Liver (tissue), 7 donors: ENCODE measurements at regions not wholly inside any gene's neighbourhood (a gene's known extent, or its start where the extent isn't known, plus 50 kb on each side); places are given as distances from the start of the nearest gene placed in this dataset.
"Not testable (repeated sequence)": the region's sequence is repeated elsewhere in the genome, so short reads cannot be mapped to it uniquely, and the experiment has no call there.

Experiments used
- DNase-seq: peaks from one replicate; pipeline ENCODE4 v3.0.0-alpha.2; 2017; ENCODE audit warnings: low spot score
- H3K27ac ChIP-seq, 2 donors: one replicate each; pipeline ENCODE4 v1.7.0; 2013; ENCODE audit warnings: inconsistent platforms in 2 of 2, low read length in 2 of 2, control low read depth in 1 of 2, low read depth in 1 of 2, mild to moderate bottlenecking in 1 of 2
- H3K27me3 ChIP-seq, 4 donors: one replicate each; pipeline versions ENCODE4 v1.6.1 to v1.7.0; 2013; ENCODE audit warnings: low read length in 3 of 4, inconsistent platforms in 1 of 4, mild to moderate bottlenecking in 1 of 4, moderate library complexity in 1 of 4; ENCODE audit not compliant: control insufficient read depth in 4 of 4, insufficient read depth in 4 of 4
- H3K36me3 ChIP-seq, 4 donors: one replicate each; pipeline versions ENCODE4 v1.6.1 to v1.7.0; 2013; ENCODE audit warnings: low read length in 3 of 4, mild to moderate bottlenecking in 3 of 4, low read depth in 1 of 4, moderate library complexity in 1 of 4; ENCODE audit not compliant: control insufficient read depth in 4 of 4, insufficient read depth in 3 of 4
- H3K4me1 ChIP-seq, 4 donors: one replicate each; pipeline versions ENCODE4 v1.6.1 to v1.7.0; 2013; ENCODE audit warnings: low read length in 3 of 4, mild to moderate bottlenecking in 3 of 4, moderate library complexity in 1 of 4; ENCODE audit not compliant: control insufficient read depth in 4 of 4, insufficient read depth in 4 of 4
- H3K4me3 ChIP-seq, 3 donors: one replicate each; pipeline versions ENCODE4 v1.6.1 to v1.7.0; 2013; ENCODE audit warnings: low read length in 3 of 3, control low read depth in 1 of 3, low read depth in 1 of 3, mild to moderate bottlenecking in 1 of 3
- H3K9ac ChIP-seq, 2 donors: one replicate each; pipeline ENCODE4 v1.7.0; 2013; ENCODE audit warnings: low read length in 2 of 2, mild to moderate bottlenecking in 2 of 2, moderate library complexity in 2 of 2, control low read depth in 1 of 2, low read depth in 1 of 2
- H3K9me3 ChIP-seq, 4 donors: one replicate each; pipeline versions ENCODE4 v1.6.1 to v1.7.0; 2013; ENCODE audit warnings: low read length in 3 of 4; ENCODE audit not compliant: control insufficient read depth in 4 of 4
- ATF3 ChIP-seq: IDR thresholded peaks from 2 replicates; pipeline ENCODE4 v1.6.1; 2016; ENCODE audit warnings: antibody characterized with exemption
- EGR1 ChIP-seq, 2 donors: IDR thresholded peaks; 2 replicates each; pipeline ENCODE4 v1.6.1; 2016 to 2018; ENCODE audit warnings: antibody characterized with exemption in 2 of 2, low read depth in 2 of 2
- FOXA1 ChIP-seq: IDR thresholded peaks from 2 replicates; pipeline ENCODE4 v1.6.1; 2016; ENCODE audit warnings: antibody characterized with exemption
- FOXA2 ChIP-seq: IDR thresholded peaks from 2 replicates; pipeline ENCODE4 v1.6.1; 2016; ENCODE audit warnings: antibody characterized with exemption
- GABPA ChIP-seq, 2 donors: IDR thresholded peaks in 1 of 2; conservative IDR thresholded peaks in 1 of 2; 2 replicates each; pipeline ENCODE4 v1.6.1; 2016; ENCODE audit warnings: antibody characterized with exemption in 2 of 2, mild to moderate bottlenecking in 1 of 2, moderate library complexity in 1 of 2
- HNF4A ChIP-seq, 2 donors: conservative IDR thresholded peaks; 2 replicates each; pipeline ENCODE4 v1.6.1; 2016; ENCODE audit warnings: antibody characterized with exemption in 2 of 2, mild to moderate bottlenecking in 2 of 2
- HNF4G ChIP-seq: IDR thresholded peaks from 2 replicates; pipeline ENCODE4 v1.6.1; 2016; ENCODE audit warnings: antibody characterized with exemption
- JUND ChIP-seq, 2 donors: IDR thresholded peaks; 2 replicates each; pipeline ENCODE4 v1.6.1; 2016; ENCODE audit warnings: antibody characterized with exemption in 2 of 2
- MAX ChIP-seq: IDR thresholded peaks from 2 replicates; pipeline ENCODE4 v1.6.1; 2016; ENCODE audit warnings: antibody characterized with exemption
- NR2F2 ChIP-seq: IDR thresholded peaks from 2 replicates; pipeline ENCODE4 v1.6.1; 2016; ENCODE audit warnings: antibody characterized with exemption
- RAD21 ChIP-seq, 2 donors: IDR thresholded peaks; 2 replicates each; pipeline ENCODE4 v1.6.1; 2016; ENCODE audit warnings: antibody characterized with exemption in 2 of 2, mild to moderate bottlenecking in 2 of 2
- REST ChIP-seq: IDR thresholded peaks from 2 replicates; pipeline ENCODE4 v1.6.1; 2016; ENCODE audit warnings: antibody characterized with exemption, mild to moderate bottlenecking
- RXRA ChIP-seq, 2 donors: IDR thresholded peaks; 2 replicates each; pipeline ENCODE4 v1.6.1; 2017 to 2018; ENCODE audit warnings: antibody characterized with exemption in 2 of 2, mild to moderate bottlenecking in 1 of 2
- SP1 ChIP-seq: IDR thresholded peaks from 2 replicates; pipeline ENCODE4 v1.6.1; 2018; ENCODE audit warnings: antibody characterized with exemption, mild to moderate bottlenecking
- TAF1 ChIP-seq: conservative IDR thresholded peaks from 2 replicates; pipeline ENCODE4 v1.6.1; 2016; ENCODE audit warnings: antibody characterized with exemption, mild to moderate bottlenecking
- YY1 ChIP-seq: IDR thresholded peaks from 2 replicates; pipeline ENCODE4 v1.6.1; 2016; ENCODE audit warnings: antibody characterized with exemption, mild to moderate bottlenecking
- ZBTB33 ChIP-seq: IDR thresholded peaks from 2 replicates; pipeline ENCODE4 v1.6.1; 2016; ENCODE audit warnings: antibody characterized with exemption
- WGBS: extraction: QIAGEN DNeasy Blood & Tissue Kit; methylation state at CpG from one replicate; pipeline ENCODE4 v1.1.7; 2013; 5-methylcytosine and 5-hydroxymethylcytosine counted together
- donor health status: healthy.
- donor health status: healthy.
- donor health status: healthy.
- donor health status: healthy.

- Histone ChIP-seq H3K4me3 (no peak overlapping the region), H3K27me3 (peaks cover 0 to 6% (median 0%) of the 10 kb centered on the region in 4 donors), H3K9ac (no peak overlapping the region), H3K27ac (no peak overlapping the region), H3K36me3 (no peaks in the 10 kb centered on the region), H3K4me1 (no peaks in the 10 kb centered on the region), H3K9me3 (no peaks in the 10 kb centered on the region)
- 66% methylated on average over 4 of the region's 4 CpGs for WGBS
- DNase-seq, result no peak
- TF ChIP-seq TAF1 (no peak), RAD21 (IDR thresholded peaks at IDR 0.05) (peak in 1 of 2 donors; percentile 61)
Measured at GRCh38 chr14:59022144-59022543, 166.3 kb upstream of the DAAM1 start.

GRCh38 chr14:59026081-59026480 is 162.4 kb upstream of the DAAM1 start:
- Histone ChIP-seq H3K9me3 (no peaks in the 10 kb centered on the region), H3K4me3 (no peak overlapping the region), H3K27ac (no peak overlapping the region), H3K36me3 (no peaks in the 10 kb centered on the region), H3K27me3 (peaks cover 0 to 3% (median 0%) of the 10 kb centered on the region in 4 donors), H3K4me1 (peaks cover 0 to 4% (median 0%) of the 10 kb centered on the region in 4 donors), H3K9ac (no peak overlapping the region)
- TF ChIP-seq REST, result no peak
- no peak for TF ChIP-seq GABPA (IDR thresholded peaks at IDR 0.05 in 1 of 2, conservative IDR thresholded peaks at IDR 0.05 in 1 of 2)
- TF ChIP-seq JUND (IDR thresholded peaks at IDR 0.05), result no peak
- no peak for TF ChIP-seq RAD21 (IDR thresholded peaks at IDR 0.05)
- TF ChIP-seq FOXA2, result no peak
- no peak for TF ChIP-seq TAF1
- no peak for TF ChIP-seq EGR1 (IDR thresholded peaks at IDR 0.05; ENCODE audit: low read depth in 2 of 2)
- TF ChIP-seq SP1, result no peak
- no peak for TF ChIP-seq MAX
- no peak for TF ChIP-seq NR2F2
- TF ChIP-seq ZBTB33, result no peak
- no peak for TF ChIP-seq RXRA (IDR thresholded peaks at IDR 0.05)
- TF ChIP-seq HNF4A (conservative IDR thresholded peaks at IDR 0.05), result no peak
- no peak for TF ChIP-seq HNF4G
- no peak for TF ChIP-seq ATF3
- TF ChIP-seq YY1, result no peak
- no peak for TF ChIP-seq FOXA1
- 93% methylated on average over 2 of the region's 2 CpGs for WGBS
- DNase-seq, result no peak

- not testable (repeated sequence) for DNase-seq, H3K4me3 ChIP-seq, H3K27me3 ChIP-seq, H3K27ac ChIP-seq, H3K4me1 ChIP-seq, H3K36me3 ChIP-seq, H3K9ac ChIP-seq, H3K9me3 ChIP-seq
- WGBS, result 94% methylated on average over 1 of the region's 1 CpG
Measured at GRCh38 chr14:59026640-59027039, 161.8 kb upstream of the DAAM1 start.
